ENCODE measurements at regions not wholly inside any gene's neighbourhood (a gene's known extent, or its start where the extent isn't known, plus 50 kb on each side); places are given as distances from the start of the nearest gene placed in this dataset.
"Not testable (repeated sequence)": the region's sequence is repeated elsewhere in the genome, so short reads cannot be mapped to it uniquely, and the experiment has no call there.

DNA sequence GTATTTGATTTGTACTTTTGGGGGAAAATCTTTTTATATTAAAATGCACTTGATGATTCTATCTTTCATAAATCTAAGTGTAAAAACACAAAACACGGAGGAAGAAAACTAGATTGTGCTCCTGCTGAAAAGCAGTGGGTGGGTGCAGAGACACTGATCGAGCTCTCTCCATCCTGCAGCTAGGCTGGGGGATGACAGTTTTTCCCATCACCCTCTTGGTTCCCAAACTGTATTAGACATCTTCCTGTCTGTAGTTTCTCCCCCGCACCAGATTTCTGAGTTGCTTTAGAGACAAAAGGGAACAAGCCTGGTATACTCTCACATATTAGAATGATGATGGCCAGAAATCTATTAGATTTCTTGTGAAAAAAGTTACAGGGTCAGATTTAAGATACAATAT lies 99.6 kb downstream of the FAM114A2 start:
- DNase-seq (ENCODE audit: low read depth) = no peak

DNA sequence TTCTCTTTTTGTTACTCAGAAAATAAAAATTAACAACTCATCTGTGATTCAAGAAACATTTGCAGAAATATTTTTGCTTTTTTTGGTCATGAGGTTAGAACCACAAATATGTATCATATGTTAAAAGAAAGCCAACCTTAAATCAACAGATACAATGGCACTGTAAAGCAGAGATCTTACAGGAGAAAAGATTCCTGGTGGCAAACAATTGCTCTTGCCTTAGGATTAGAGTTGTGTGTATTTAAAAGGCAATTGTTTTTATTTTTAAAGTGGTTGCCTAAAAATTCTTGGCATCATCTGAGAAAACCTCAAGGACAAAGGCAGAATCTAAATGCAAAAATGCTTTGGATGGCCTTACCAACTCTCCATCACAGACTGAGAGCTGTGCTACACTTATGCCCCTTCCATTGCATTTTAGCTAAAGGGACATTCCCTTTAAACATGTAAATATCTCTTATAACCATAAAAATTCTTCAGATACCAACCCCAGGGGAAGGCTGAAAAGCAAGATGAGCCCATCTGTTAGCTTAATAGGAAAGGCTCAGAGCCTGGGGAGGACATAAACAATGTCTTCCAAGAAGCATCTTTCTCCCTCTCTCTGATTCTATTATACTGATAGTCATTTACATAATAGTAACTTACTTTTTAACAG lies 100.4 kb downstream of the FAM114A2 start:
- peak; percentile 31 for DNase-seq (ENCODE audit: low read depth)

DNA sequence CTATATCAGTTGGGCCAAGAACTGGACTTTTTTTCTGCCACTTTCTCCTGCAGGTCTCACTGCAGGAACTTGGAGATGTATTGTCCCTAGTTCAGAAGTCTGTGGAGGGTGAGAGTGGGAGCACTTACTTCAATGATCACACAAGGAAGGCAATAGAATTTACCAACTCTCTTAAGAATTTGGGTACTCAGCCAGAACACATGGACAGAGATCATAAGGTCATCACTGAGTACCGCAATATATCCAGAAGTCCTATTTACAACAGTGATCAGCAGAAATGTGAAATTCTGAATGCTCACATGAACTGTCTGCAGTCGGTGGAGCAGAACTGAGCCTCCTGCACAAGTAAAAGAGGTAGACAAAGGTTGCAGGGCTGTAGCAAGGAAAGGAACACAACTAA lies 101.0 kb downstream of the FAM114A2 start:
- DNase-seq (ENCODE audit: low read depth) = no peak

DNA sequence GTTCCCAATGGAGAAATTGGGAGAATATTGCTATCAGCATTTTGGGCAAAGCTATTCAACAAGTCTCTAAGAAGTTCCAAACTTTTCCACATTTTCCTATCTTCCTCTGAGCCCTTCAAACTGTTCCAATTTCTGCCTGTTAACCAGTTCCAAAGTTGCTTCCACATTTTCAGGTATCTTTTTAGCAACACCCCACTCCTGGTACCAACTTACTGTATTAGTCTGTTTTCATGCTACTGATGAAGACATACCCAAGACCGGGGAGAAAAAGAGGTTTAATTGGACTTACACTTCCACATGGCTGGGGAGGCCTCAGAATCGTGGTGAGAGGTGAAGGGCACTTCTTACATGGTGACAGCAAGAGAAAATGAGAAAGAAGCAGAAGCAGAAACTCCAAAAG lies 103.6 kb downstream of the FAM114A2 start:
- DNase-seq (ENCODE audit: low read depth) = not testable (repeated sequence)

GRCh38 chr5:153926201-153926600 lies 112.5 kb downstream of the FAM114A2 start:
- no peak for DNase-seq (ENCODE audit: low read depth)

GRCh38 chr5:153919161-153919560 lies 119.5 kb downstream of the FAM114A2 start:
- no peak for DNase-seq (ENCODE audit: low read depth)

- peak; percentile 14 for DNase-seq (ENCODE audit: low read depth)
Observed at GRCh38 chr5:153907170-153907775, 131.4 kb downstream of the FAM114A2 start.

- DNase-seq (ENCODE audit: low read depth) = no peak
Observed at GRCh38 chr5:153905219-153905618, 133.5 kb downstream of the FAM114A2 start.

GRCh38 chr5:153903321-153903720 lies 135.4 kb downstream of the FAM114A2 start:
- DNase-seq (ENCODE audit: low read depth) = peak; percentile 11

DNA sequence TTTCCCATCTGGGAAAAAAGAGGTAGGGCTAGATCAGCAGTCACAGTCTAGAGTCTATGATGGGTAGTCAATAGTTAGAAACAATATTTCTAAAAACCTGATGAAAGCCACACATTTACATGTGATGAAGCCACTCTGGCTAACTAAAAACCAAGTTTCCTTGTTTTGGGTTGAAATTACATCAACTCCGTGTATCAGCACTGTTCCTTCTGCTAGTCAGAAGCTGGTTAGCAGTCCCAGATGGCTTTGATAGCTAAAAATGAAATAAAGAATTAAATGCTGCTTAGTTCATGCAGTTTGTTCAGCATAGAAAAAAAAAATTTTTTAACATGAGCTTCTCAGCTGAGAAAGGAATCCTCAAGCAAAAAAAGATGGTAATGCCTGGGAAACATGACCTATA lies 136.7 kb downstream of the FAM114A2 start:
- no peak for DNase-seq (ENCODE audit: low read depth)

- no peak for DNase-seq (ENCODE audit: low read depth)
Observed at GRCh38 chr5:153901449-153901848, 137.3 kb downstream of the FAM114A2 start.

- DNase-seq (ENCODE audit: low read depth) = peak; percentile 80
Observed at GRCh38 chr5:153900703-153901395, 137.9 kb downstream of the FAM114A2 start.

GRCh38 chr5:153899746-153900145 lies 139.0 kb downstream of the FAM114A2 start:
- DNase-seq (ENCODE audit: low read depth) = no peak

GRCh38 chr5:153896701-153897100 lies 142.0 kb downstream of the FAM114A2 start:
- DNase-seq (ENCODE audit: low read depth) = peak; percentile 55

DNA sequence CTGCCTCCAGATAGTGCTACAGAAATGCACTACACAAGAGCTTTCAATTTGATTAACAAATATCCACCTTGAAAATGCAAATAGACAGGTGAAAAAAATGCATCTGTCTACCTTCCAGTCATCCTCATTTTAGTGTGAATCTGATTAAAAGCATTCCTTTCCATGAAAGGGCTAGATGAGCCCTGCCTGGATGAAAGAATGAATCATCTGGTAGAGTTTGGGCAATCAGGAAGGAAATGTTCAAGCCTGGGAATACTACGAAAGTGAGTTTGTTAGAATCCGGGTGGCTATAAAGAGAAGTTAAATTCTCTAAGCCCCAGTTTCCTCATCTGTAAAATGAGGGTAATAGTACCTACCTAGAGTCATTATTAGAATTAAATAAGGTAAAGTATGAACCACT lies 142.6 kb downstream of the FAM114A2 start:
- DNase-seq (ENCODE audit: low read depth) = no peak

- no peak for DNase-seq (ENCODE audit: low read depth)
Observed at GRCh38 chr5:153895266-153895665, 143.4 kb downstream of the FAM114A2 start.

DNA sequence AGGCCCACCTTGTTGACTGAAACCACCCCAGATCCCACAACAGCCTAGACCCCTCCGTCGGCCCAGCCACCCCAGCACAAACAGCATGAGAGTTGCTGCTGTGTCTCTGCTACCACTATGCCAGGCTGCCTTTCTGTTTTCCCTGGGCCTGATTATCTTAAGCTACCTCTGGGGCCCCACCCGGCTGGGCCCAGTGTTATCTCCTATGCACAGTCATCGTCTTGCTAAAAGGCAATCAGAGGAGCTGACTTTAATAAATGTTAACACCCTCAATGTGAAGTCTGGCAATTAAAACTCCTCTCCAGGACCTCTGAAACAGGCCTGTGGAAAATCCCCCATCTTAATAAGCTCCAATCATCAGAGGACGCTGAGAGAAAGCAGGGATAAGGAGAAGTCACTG lies 144.9 kb downstream of the FAM114A2 start:
- no peak for DNase-seq (ENCODE audit: low read depth)

GRCh38 chr5:153891394-153891793 lies 147.3 kb downstream of the FAM114A2 start:
- DNase-seq (ENCODE audit: low read depth) = no peak

DNA sequence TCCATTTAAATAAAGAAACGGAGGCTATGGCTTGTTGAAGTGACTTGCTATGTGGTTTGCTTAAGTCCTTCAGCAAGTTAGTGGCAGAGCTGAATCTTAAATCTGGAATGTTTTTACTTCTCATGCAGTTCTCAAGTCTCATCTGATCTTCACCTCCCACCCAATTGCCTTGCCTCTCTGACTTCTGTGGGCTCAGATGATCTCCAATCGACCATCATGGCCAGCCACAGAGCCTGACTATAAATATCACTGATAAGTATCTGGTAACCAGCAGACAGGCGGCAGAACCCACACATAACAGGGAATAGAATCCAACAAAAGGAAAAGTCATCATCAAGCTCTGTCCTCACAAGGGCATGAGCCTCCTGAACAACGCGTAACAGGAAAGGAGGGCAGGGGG lies 149.9 kb downstream of the FAM114A2 start:
- DNase-seq (ENCODE audit: low read depth) = no peak

DNA sequence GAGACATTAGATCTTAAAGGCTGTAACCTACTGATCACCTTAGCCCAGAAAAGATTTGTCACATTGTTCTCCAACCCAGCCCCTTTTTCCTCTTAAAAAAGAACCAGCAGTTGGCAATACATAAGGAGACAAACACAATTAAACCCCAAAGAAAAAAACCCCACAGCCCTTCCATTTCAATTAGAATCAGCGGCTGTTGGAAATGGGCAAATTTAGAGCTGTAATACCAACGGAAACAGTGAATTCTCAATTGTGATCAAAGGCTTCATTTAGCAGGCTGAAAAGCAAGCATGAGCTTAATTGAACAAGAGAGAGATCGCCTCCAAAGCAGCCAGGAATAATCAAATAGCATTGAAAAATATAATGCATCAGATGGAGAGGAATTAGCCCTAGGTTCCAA lies 153.6 kb downstream of the FAM114A2 start:
- DNase-seq (ENCODE audit: low read depth) = no peak

GRCh38 chr5:153884612-153884957 lies 154.1 kb downstream of the FAM114A2 start:
- no peak for DNase-seq (ENCODE audit: low read depth)

- no peak for DNase-seq (ENCODE audit: low read depth)
Observed at GRCh38 chr5:153883854-153884611, 154.7 kb downstream of the FAM114A2 start.

- no peak for DNase-seq (ENCODE audit: low read depth)
Observed at GRCh38 chr5:153881687-153882086, 157.0 kb downstream of the FAM114A2 start.
